HUDEP-2 (cell line): ENCODE measurements at regions not wholly inside any gene's neighbourhood (a gene's known extent, or its start where the extent isn't known, plus 50 kb on each side); places are given as distances from the start of the nearest gene placed in this dataset.
"Not testable (repeated sequence)": the region's sequence is repeated elsewhere in the genome, so short reads cannot be mapped to it uniquely, and the experiment has no call there.

ENCODE experiments used
- DNase-seq, 76 experiments: peaks; one replicate each; lab custom pipeline; 2025; ENCODE audit not compliant: unreplicated experiment in 76 of 76; lab: John Stamatoyannopoulos, UW

DNA sequence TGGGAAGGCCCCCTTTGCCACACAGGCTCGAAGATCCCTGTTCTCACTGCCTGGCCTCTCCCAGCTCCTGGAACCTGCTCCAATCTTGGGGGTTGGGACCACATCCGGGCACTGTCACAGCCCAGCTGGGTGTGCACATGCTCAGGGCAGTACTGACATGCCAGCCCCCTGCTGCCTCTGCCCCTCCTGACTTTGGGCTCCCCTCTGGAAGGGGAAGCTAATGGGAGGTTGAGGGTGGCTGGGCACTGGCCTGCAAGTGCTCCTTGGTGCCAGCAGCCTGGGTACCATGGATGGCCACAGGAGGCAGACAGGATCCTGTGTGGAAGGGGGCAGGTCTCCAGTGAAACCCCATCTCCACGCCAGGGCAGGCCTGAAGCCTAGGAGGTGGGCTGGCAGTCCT is 126.1 kb upstream of the NOL4 start:
- no peak for DNase-seq

GRCh38 chr18:34352385-34353163 is 127.9 kb upstream of the NOL4 start:
- DNase-seq, result no peak

GRCh38 chr18:34354351-34354750 is 129.6 kb upstream of the NOL4 start:
- DNase-seq, result no peak

DNA sequence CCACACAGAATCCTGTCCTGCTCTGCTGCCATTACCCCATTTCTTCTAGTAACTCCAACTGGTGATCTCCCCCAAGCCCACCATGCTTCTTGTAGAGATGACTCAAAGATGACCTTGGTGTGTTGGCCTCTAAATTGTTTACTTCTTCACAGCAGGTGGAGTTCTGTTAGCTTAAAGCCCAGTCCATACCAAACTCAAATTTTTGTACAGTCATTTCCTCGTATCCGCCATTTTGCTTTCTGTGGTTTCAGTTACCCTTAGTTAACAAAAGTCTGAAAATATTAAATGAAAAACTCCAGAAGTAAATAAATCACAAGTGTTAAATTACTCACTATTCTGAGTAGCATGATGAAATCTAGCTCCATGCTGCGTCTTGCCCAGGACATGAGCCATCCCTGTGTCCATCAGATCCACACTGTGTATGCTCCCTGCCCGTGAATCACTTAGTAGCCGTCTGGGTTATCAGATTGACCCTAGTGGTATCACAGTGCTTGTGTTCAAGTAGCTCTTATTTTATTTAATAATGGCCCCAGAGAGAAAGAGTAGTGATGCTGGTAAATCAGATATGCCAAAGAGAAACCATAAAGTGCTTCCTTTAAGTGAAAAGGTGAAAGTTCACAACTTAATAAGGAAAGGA is 133.3 kb upstream of the NOL4 start:
- DNase-seq, result no peak

DNA sequence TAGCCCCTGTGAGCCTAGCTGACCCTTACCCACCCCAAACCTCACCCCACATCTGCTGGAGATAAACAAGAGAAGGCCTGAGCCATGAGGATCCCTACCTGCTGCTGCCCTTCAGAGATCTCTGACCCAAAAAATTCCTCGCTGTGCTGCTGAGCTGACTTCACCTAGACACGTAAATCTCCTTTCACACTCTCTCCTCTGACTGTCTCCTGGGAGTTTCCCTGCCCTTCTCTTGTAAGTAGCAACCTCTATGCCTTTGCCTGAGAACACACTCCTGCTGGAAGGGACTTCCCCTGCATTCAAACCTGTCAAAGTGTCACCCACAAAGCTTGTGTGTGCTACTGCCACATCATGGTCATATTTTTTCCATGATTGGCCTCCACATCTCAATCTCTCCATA is 134.2 kb upstream of the NOL4 start:
- no peak for DNase-seq

GRCh38 chr18:34364699-34365098 is 140.0 kb upstream of the NOL4 start:
- DNase-seq, result no peak

- DNase-seq, result no peak
Observed at GRCh38 chr18:34370704-34371395, 146.1 kb upstream of the NOL4 start.

- DNase-seq, result no peak
Observed at GRCh38 chr18:34380326-34380725, 155.6 kb upstream of the NOL4 start.

GRCh38 chr18:34385311-34385710 is 160.6 kb upstream of the NOL4 start:
- no peak for DNase-seq

DNA sequence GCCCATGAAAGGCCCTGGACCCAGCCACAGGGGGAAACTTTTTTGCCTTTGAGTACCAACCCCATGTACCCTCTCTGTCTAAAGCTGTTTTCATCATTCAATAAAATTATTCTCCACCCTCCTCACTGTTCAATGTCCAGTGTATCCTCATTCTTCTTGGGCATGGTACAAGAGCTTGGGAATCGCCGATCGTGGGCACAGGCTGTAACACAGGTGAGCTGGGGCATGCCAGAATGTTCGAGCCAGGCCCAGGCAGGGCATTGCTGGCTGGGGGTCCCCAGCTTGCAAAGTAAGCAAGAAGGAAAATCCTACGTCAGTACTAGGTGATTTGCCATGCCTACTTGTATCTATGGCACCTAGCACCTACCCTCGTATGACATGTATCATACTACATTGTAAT is 162.1 kb upstream of the NOL4 start:
- no peak for DNase-seq

DNA sequence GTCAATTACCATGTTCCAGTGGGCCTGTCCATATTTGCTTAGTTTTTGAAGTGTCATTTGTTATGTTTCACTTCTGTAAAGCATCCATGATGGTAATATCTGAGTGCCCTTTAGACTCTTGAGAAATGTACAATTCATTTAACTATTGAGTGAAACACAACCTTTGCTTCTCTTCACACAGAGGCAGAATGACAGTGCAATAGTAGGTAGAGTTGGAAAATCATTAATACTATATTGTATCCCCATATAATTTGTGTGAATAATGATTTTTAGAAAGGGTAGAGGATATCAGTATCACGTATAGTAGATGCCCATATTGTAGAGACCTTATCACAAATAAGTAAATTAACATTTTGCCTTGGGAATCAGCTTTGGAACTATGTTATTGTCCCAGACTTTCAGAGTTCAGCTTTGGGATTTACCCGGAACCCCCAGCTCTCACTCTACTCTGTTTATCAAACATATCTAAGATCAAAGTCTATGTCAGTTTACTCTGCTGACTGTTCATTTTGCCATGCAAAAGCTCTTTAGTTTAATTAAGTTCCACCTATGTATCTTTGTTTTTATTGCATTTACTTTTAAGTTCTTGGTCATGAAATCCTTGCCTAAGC is 172.7 kb upstream of the NOL4 start:
- no peak for DNase-seq

GRCh38 chr18:34399892-34400291 is 175.2 kb upstream of the NOL4 start:
- DNase-seq, result no peak

DNA sequence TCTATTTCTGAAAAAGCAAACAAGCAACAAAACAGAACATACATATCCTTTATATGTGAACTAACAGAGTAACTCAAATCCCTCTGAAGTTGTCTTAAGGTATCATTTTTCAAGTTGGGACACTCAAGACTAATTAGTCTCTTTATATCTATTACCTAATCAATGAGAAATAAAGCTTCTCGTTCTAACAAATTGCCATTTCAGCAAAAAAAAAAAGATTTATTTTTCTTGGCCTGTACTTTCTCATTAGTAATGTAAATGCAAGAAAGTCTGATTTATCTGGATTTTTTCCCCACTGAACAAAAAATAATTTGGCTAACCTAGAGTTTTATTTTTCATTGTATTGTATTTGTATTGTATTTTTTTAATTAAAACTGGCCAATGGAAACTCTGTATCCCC is 176.1 kb upstream of the NOL4 start:
- no peak for DNase-seq

- DNase-seq, result no peak
Observed at GRCh38 chr18:34401775-34402174, 177.1 kb upstream of the NOL4 start.

- not testable (repeated sequence) for DNase-seq
Observed at GRCh38 chr18:34407471-34407870, 182.8 kb upstream of the NOL4 start.

DNA sequence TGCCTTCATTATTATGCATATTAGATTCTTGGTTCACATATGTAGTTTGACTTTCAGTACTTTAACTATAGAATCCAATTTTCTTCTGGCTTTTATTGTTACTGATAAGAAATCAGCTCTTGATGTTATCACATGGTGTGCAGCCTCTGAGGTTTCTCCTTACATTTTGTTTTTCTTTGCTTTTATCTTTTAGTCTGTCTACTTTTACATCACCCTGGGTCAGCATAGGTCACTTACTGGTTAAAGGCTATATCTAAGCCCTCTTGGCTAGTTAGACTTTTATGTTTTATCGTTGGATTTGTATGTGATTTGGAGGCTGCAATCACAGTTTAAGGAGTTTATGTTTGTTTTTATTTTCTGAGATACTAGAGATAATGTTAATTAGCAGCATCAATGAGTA is 187.2 kb upstream of the NOL4 start:
- no peak for DNase-seq

DNA sequence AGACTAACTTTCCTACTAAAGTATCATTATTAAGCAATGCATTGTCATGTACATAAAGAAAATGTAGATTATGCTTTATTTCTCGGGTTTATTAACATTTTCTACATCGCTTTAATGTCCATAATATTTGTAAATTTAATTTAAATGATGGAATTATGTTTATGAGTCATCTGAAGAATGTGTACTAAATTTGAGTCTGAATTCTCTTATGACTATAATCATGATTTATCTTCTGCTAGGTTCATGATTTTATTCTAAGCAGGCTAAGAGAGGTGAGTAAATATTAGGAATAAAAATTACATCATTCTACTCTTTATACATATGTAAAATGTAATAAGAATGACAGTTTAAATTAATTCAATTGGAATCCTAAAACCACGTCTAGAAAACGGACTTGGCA is 206.3 kb upstream of the NOL4 start:
- no peak for DNase-seq

GRCh38 chr18:34444622-34445021 is 219.9 kb upstream of the NOL4 start:
- no peak for DNase-seq

DNA sequence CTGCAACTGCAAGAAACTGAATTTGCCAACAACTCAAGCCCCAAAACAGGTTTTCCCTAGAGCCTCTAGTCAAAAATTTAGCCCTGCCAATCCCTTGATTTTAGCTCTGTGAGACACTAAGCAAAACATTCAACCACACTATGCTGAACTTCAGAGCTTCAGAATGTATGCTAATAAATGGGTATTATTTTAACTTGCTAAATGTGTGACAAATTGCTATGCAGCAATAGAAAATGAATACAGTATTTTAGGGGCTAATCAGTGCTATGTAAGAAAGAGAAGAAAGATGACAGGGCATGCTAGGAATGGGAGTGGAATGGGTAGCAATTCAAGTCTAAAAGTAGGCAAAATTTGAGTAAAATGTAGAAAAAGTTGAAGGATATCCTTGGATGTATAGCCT is 223.9 kb upstream of the NOL4 start:
- no peak for DNase-seq

DNA sequence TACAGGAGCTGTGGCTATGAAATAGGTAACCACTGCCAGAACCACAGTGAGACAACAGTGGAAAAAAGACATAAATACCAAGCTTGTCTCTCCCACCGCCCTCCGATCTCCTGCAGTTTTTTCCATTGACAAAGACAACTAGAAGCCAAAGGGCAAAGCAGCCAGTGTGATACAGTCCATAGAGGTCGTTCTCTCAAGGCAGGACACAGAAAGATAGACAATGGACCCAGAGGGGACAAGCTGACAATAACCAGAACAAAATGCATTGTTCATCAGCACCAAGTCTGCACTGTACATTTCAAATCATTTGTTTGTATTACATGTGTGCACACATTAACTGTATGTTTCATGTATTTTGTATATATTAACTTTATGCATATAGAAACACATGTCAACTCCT is 233.0 kb upstream of the NOL4 start:
- no peak for DNase-seq

GRCh38 chr18:34458410-34458977 is 233.8 kb upstream of the NOL4 start:
- no peak for DNase-seq
